Ovary (tissue), 3 donors: ENCODE measurements at regions not wholly inside any gene's neighbourhood (a gene's known extent, or its start where the extent isn't known, plus 50 kb on each side); places are given as distances from the start of the nearest gene placed in this dataset.

Source experiments
- POLR2A ChIP-seq: fragments of 450-650 bp; IDR thresholded peaks from one replicate; pipeline ENCODE4 v1.6.1; 2017; ENCODE audit warnings: antibody characterized with exemption, mild to moderate bottlenecking, moderate library complexity
- TF ChIP-seq, protein P1 (sequence below), 3 donors: fragments of 450-650 bp in 2 of 3; fragments of 200-600 bp in 1 of 3; IDR thresholded peaks; one replicate each; pipeline versions ENCODE4 v1.5.1 to v1.8.0; 2016 to 2022; ENCODE audit warnings: antibody characterized with exemption in 3 of 3, mild to moderate bottlenecking in 1 of 3
- donor health status: DM: no; HTN: no; CAD: no.

DNA sequence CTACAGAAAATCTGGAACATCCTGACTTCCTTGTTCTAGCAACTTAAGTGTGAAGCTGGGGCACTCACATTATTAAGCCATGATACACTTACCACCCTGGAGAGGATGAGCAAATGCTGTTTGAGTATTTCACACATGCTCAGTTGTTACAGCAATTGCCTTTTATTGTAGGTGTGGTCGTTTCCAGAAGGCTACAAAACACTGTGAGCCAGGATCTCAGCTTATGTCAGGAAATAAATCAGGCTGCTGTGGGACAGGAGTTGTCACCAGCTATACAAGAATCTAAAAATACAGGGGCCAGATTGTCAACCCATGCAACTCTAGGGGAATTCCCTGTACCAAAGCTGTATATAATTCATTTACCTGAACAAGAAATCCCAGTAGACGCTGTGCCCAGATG, 273.3 kb upstream of the SP4 start:
- TF ChIP-seq, protein P1, sequence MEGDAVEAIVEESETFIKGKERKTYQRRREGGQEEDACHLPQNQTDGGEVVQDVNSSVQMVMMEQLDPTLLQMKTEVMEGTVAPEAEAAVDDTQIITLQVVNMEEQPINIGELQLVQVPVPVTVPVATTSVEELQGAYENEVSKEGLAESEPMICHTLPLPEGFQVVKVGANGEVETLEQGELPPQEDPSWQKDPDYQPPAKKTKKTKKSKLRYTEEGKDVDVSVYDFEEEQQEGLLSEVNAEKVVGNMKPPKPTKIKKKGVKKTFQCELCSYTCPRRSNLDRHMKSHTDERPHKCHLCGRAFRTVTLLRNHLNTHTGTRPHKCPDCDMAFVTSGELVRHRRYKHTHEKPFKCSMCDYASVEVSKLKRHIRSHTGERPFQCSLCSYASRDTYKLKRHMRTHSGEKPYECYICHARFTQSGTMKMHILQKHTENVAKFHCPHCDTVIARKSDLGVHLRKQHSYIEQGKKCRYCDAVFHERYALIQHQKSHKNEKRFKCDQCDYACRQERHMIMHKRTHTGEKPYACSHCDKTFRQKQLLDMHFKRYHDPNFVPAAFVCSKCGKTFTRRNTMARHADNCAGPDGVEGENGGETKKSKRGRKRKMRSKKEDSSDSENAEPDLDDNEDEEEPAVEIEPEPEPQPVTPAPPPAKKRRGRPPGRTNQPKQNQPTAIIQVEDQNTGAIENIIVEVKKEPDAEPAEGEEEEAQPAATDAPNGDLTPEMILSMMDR (IDR thresholded peaks at IDR 0.05) = no peak
- TF ChIP-seq POLR2A = no peak
